Upper lobe of left lung (tissue), 6 donors: ENCODE measurements at regions not wholly inside any gene's neighbourhood (a gene's known extent, or its start where the extent isn't known, plus 50 kb on each side); places are given as distances from the start of the nearest gene placed in this dataset.
A peak's percentile ranks its signal among the peaks of the same experiment; 100 is the strongest.

Source experiments
- ATAC-seq, 2 donors: fragments of 200-7000 bp; cut with Tn5 transposase; one replicate each; pipeline ENCODE4 v1.9.1; 2022; ENCODE audit warnings: mild to moderate bottlenecking in 2 of 2, moderate library complexity in 2 of 2; ENCODE audit not compliant: low FRiP score in 2 of 2
- DNase-seq, 2 donors: peaks; one replicate each; pipeline ENCODE4 v3.0.0-alpha.2; 2019 to 2020
- H3K27ac ChIP-seq, 4 donors: fragments of 200-600 bp; sonication (generic); one replicate each; pipeline ENCODE4 v1.5.1; 2016 to 2019
- H3K27me3 ChIP-seq, 4 donors: fragments of 200-600 bp; sonication (generic); one replicate each; pipeline ENCODE4 v1.5.1; 2017 to 2019
- H3K36me3 ChIP-seq, 4 donors: fragments of 200-600 bp; sonication (generic); one replicate each; pipeline ENCODE4 v1.5.1; 2016 to 2019
- H3K4me1 ChIP-seq, 4 donors: fragments of 200-600 bp; sonication (generic); one replicate each; pipeline ENCODE4 v1.5.1; 2018 to 2019
- H3K4me3 ChIP-seq, 4 donors: fragments of 200-600 bp; sonication (generic); one replicate each; pipeline ENCODE4 v1.5.1; 2017 to 2019; ENCODE audit warnings: mild to moderate bottlenecking in 2 of 4, moderate library complexity in 1 of 4
- H3K9me3 ChIP-seq, 4 donors: fragments of 200-600 bp; sonication (generic); one replicate each; pipeline ENCODE4 v1.5.1; 2018 to 2019
- EP300 ChIP-seq, 4 donors: sonication (generic); formaldehyde crosslinking; IDR thresholded peaks; one replicate each; pipeline ENCODE4 v1.5.1; 2017; ENCODE audit warnings: antibody characterized with exemption in 4 of 4, control low read depth in 2 of 4
- POLR2A ChIP-seq, 4 donors: fragments of 450-650 bp; IDR thresholded peaks; one replicate each; pipeline ENCODE4 v1.5.1; 2016 to 2017; ENCODE audit warnings: antibody characterized with exemption in 4 of 4, mild to moderate bottlenecking in 2 of 4
- POLR2AphosphoS5 ChIP-seq, 2 donors: sonication (generic); formaldehyde crosslinking; IDR thresholded peaks; one replicate each; pipeline ENCODE4 v1.5.1; 2017; ENCODE audit warnings: antibody characterized with exemption in 2 of 2
- WGBS, 2 donors: methylation state at CpG; one replicate each; pipeline ENCODE4 v1.1.5; 2017 to 2018; 5-methylcytosine and 5-hydroxymethylcytosine counted together
- TF ChIP-seq, protein P1 (sequence below), 6 experiments: fragments of 450-650 bp in 4 of 6; fragments of 200-600 bp in 2 of 6; sonication (generic) in 2 of 6; IDR thresholded peaks; one replicate each; pipeline ENCODE4 v1.5.1; 2016 to 2019; ENCODE audit warnings: antibody characterized with exemption in 6 of 6
- donor health status: DM: no; HTN: no; CAD: no; lungs with moderate emphysema.
- donor health status: DM: no; HTN: yes; CAD: no; lungs with severe emphysema.

DNA sequence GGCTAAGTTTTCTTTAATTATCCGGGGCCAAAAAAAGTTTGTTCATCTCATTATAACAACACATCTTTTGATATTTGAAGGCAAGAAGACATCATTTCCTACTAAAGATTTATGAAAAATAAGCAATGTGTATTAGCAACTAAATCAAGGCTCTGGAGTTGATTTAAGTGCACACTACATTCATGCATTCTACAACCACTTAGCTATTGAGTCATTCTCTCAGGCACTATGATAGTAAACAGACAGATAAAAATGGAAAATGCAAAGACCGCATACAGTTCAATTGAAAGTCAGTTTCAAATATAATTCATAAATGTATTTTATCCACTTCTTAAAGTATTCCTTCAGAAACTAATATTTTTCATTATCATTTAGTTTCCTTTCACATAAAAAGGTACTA is 1395.2 kb downstream of the PCDH9 start:
- H3K27ac ChIP-seq = no peak overlapping the region
- 46 to 47% methylated on average over 2 of the region's 2 CpGs for WGBS, 2 donors
- H3K27me3 ChIP-seq = no peaks in the 10 kb centered on the region
- ATAC-seq (no peak), DNase-seq (no peak)
- TF ChIP-seq, protein P1, sequence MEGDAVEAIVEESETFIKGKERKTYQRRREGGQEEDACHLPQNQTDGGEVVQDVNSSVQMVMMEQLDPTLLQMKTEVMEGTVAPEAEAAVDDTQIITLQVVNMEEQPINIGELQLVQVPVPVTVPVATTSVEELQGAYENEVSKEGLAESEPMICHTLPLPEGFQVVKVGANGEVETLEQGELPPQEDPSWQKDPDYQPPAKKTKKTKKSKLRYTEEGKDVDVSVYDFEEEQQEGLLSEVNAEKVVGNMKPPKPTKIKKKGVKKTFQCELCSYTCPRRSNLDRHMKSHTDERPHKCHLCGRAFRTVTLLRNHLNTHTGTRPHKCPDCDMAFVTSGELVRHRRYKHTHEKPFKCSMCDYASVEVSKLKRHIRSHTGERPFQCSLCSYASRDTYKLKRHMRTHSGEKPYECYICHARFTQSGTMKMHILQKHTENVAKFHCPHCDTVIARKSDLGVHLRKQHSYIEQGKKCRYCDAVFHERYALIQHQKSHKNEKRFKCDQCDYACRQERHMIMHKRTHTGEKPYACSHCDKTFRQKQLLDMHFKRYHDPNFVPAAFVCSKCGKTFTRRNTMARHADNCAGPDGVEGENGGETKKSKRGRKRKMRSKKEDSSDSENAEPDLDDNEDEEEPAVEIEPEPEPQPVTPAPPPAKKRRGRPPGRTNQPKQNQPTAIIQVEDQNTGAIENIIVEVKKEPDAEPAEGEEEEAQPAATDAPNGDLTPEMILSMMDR (IDR thresholded peaks at IDR 0.05) = no peak
- TF ChIP-seq EP300 (IDR thresholded peaks at IDR 0.05) (no peak), POLR2A (IDR thresholded peaks at IDR 0.05) (no peak), POLR2AphosphoS5 (IDR thresholded peaks at IDR 0.05) (no peak)
- H3K4me3 ChIP-seq = no peak overlapping the region
- no peaks in the 10 kb centered on the region for H3K9me3 ChIP-seq
- H3K4me1 ChIP-seq = no peaks in the 10 kb centered on the region
- no peaks in the 10 kb centered on the region for H3K36me3 ChIP-seq

DNA sequence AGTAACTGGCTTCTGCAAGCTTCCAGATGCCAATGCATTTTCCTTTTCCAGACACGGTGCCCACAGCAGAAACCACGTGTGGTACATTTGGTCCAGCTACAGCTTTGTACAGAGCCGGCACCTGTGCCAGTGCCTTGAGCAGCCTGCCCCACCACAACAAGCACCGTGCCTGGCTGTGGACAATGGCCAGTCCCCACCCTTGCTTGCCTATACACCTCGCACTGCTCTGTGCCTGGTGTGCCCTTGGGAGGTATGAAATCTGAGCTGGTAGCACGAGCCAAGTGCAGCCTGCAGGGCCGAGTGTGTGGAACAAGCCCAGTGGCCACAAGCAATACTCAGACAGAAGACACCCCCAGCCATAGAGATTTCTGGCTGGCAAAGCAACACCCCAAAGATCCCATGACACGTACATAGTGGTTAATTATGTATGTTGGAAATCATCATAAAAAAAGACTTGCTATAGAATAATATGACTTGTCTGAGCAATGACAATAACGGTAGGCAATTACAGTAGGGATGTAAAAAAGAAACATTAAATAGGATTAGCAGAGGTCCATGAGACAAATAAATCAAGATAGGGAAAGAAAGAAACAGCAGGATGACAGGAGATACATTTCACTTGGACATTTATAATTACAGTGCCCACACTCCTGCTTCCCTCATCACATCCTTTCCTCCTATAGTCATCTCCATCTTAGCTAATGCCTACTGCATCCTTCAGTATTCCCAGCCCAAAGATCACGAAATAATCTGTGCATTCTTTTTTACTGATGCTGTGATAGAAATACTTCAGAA is 1399.5 kb downstream of the PCDH9 start:
- TF ChIP-seq POLR2AphosphoS5 (IDR thresholded peaks at IDR 0.05) = no peak
- no peak for TF ChIP-seq POLR2A (IDR thresholded peaks at IDR 0.05)
- TF ChIP-seq, protein P1 (IDR thresholded peaks at IDR 0.05) = no peak
- no peak for TF ChIP-seq EP300 (IDR thresholded peaks at IDR 0.05)
- H3K27me3 ChIP-seq = no peaks in the 10 kb centered on the region
- WGBS, 2 donors = 74 to 80% methylated on average over 6 to 10 of the region's 10 CpGs
- H3K4me1 ChIP-seq = no peaks in the 10 kb centered on the region
- DNase-seq = no peak
- ATAC-seq = peak in 1 of 2 donors; percentile 57
- H3K4me3 ChIP-seq = no peak overlapping the region
- H3K9me3 ChIP-seq = no peaks in the 10 kb centered on the region
- no peak overlapping the region for H3K27ac ChIP-seq
- no peaks in the 10 kb centered on the region for H3K36me3 ChIP-seq

DNA sequence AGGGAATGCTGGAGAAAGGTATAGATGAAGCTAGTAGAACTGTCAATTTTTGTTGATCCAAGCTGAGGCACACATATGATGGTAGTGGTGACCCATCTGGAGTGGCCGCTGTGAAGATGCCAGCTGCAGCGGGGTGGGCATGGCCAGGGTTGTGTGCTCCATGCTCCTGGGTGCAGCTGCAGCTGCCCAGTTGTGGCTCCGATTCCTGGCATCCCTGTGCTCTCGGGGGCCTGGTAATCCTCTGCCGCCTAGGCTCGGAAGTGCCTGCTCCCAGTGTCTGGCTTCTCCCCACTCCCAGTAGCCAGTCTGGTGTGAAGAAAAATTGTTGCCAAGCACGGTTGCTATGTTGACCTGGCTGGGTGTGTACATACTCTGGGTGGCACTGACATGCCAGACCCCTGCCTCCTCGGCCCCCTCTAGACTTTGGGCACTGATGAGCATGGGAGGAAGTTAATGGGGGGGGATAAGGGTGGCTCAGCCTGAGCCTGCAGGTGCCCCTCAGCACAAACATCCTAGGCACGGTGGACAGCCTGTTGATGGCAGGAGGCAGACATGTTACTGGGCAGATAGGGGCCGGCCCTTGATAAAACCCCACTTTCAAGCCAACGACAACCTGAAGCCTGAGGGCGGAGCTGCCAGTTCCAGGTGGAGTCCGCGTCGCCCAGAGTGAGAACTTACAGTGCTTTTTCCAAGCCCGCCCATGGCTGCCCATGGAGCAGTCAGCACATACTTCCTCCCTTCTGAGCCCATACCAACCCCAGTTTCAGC is 1400.7 kb downstream of the PCDH9 start:
- Histone ChIP-seq H3K9me3 (no peaks in the 10 kb centered on the region), H3K4me3 (no peak overlapping the region), H3K4me1 (no peaks in the 10 kb centered on the region), H3K27me3 (no peaks in the 10 kb centered on the region), H3K27ac (no peak overlapping the region), H3K36me3 (no peaks in the 10 kb centered on the region)
- TF ChIP-seq POLR2A (IDR thresholded peaks at IDR 0.05) (no peak), EP300 (IDR thresholded peaks at IDR 0.05) (no peak), POLR2AphosphoS5 (IDR thresholded peaks at IDR 0.05) (no peak)
- TF ChIP-seq, protein P1 (IDR thresholded peaks at IDR 0.05) = no peak
- DNase-seq (peak in 1 of 2 donors; percentile 27), ATAC-seq (peak in 1 of 2 donors; percentile 29)
- WGBS, 2 donors = 83 to 91% methylated on average over 7 to 16 of the region's 16 CpGs

DNA sequence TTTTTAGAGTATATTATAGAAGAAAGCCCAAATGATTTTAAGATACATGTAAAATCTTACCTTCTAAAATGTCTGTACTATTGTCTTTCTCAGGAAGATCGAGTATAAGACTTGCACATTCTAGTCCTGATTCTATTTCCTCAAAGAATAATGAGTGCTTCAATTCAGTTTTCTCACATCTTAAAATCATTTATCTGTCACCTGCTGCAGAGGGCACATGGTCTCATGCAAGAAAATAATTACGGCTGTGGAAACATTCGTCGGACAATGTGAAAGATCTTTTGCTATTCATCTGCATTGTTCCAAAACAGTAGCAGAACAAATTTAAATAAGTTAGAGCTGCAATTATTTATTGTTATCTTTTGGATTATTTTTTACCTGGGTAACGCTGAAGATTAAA is 1403.5 kb downstream of the PCDH9 start:
- WGBS, 2 donors = 78 to 80% methylated on average over 5 of the region's 5 CpGs
- no peaks in the 10 kb centered on the region for H3K9me3 ChIP-seq
- TF ChIP-seq EP300 (IDR thresholded peaks at IDR 0.05) (no peak), POLR2A (IDR thresholded peaks at IDR 0.05) (no peak), POLR2AphosphoS5 (IDR thresholded peaks at IDR 0.05) (no peak)
- TF ChIP-seq, protein P1 (IDR thresholded peaks at IDR 0.05) = no peak
- H3K27me3 ChIP-seq = no peaks in the 10 kb centered on the region
- ATAC-seq (no peak), DNase-seq (no peak)
- H3K27ac ChIP-seq = no peak overlapping the region
- no peak overlapping the region for H3K4me3 ChIP-seq
- H3K4me1 ChIP-seq = no peaks in the 10 kb centered on the region
- H3K36me3 ChIP-seq = no peaks in the 10 kb centered on the region
